CD14-positive monocyte (primary cell): ENCODE measurements at regions not wholly inside any gene's neighbourhood (a gene's known extent, or its start where the extent isn't known, plus 50 kb on each side); places are given as distances from the start of the nearest gene placed in this dataset.

ENCODE experiments used
- DNase-seq, 3 donors: peaks; one replicate each; pipeline ENCODE4 v3.0.0-alpha.2; 2011 to 2022
- H2AFZ ChIP-seq: 2 replicates; pipeline ENCODE4 v1.6.0; 2012; ENCODE audit warnings: mild to moderate bottlenecking, low read depth, low read length, inconsistent platforms; ENCODE audit not compliant: insufficient read depth, poor library complexity, severe bottlenecking
- H3K27ac ChIP-seq, 2 donors: 1 replicate in 1 of 2; 2 replicates in 1 of 2; pipeline ENCODE4 v1.5.1; 2012 to 2013; ENCODE audit warnings: low read length in 2 of 2, control low read depth in 1 of 2, inconsistent platforms in 1 of 2, low read depth in 1 of 2, mild to moderate bottlenecking in 1 of 2
- H3K27me3 ChIP-seq, 2 donors: one replicate each; pipeline versions ENCODE4 v1.6.0 to v1.6.1; 2011 to 2013; ENCODE audit warnings: low read length in 2 of 2; ENCODE audit not compliant: control insufficient read depth in 2 of 2, insufficient read depth in 2 of 2
- H3K36me3 ChIP-seq, 2 donors: replicated peaks in 1 of 2; 1 replicate in 1 of 2; 2 replicates in 1 of 2; pipeline versions ENCODE4 v1.5.1 to v1.6.1; 2012 to 2013; ENCODE audit warnings: low read length in 2 of 2, control low read depth in 1 of 2, inconsistent platforms in 1 of 2, mild to moderate bottlenecking in 1 of 2; ENCODE audit not compliant: insufficient read depth in 2 of 2, control insufficient read depth in 1 of 2
- H3K4me1 ChIP-seq, 2 donors: 1 replicate in 1 of 2; 2 replicates in 1 of 2; pipeline versions ENCODE4 v1.5.1 to v1.6.1; 2012 to 2013; ENCODE audit warnings: low read length in 2 of 2, control low read depth in 1 of 2, inconsistent platforms in 1 of 2, mild to moderate bottlenecking in 1 of 2, moderate library complexity in 1 of 2; ENCODE audit not compliant: insufficient read depth in 2 of 2, control insufficient read depth in 1 of 2
- H3K4me2 ChIP-seq: replicated peaks from 2 replicates; pipeline ENCODE3; 2012; ENCODE audit warnings: low read length, moderate library complexity, mild to moderate bottlenecking; ENCODE audit not compliant: poor library complexity, severe bottlenecking; ENCODE audit errors: extremely low read depth
- H3K4me3 ChIP-seq, 3 experiments: fragments of 200-600 bp in 1 of 3; sonication (generic) in 1 of 3; replicated peaks in 1 of 3; 1 replicate in 2 of 3; 2 replicates in 1 of 3; pipeline ENCODE4 v1.5.1; 2011 to 2013; ENCODE audit warnings: low read length in 3 of 3, mild to moderate bottlenecking in 3 of 3, control low read depth in 2 of 3, low read depth in 2 of 3, inconsistent platforms in 1 of 3, moderate library complexity in 1 of 3
- H3K79me2 ChIP-seq: 2 replicates; pipeline ENCODE4 v1.6.0; 2012; ENCODE audit warnings: mild to moderate bottlenecking, control low read depth, inconsistent platforms, low read length, moderate library complexity; ENCODE audit not compliant: insufficient read depth
- H3K9ac ChIP-seq: 2 replicates; pipeline ENCODE4 v1.6.0; 2017; ENCODE audit warnings: low read length, mild to moderate bottlenecking; ENCODE audit not compliant: insufficient read depth, poor library complexity, severe bottlenecking
- H3K9me3 ChIP-seq, 2 donors: replicated peaks in 1 of 2; 1 replicate in 1 of 2; 2 replicates in 1 of 2; pipeline versions ENCODE4 v1.5.1 to v1.6.1; 2012 to 2013; ENCODE audit warnings: low read length in 2 of 2, control low read depth in 1 of 2; ENCODE audit not compliant: control insufficient read depth in 1 of 2, insufficient read depth in 1 of 2
- H4K20me1 ChIP-seq: 2 replicates; pipeline ENCODE4 v1.6.0; 2012; ENCODE audit warnings: mild to moderate bottlenecking, low read length, control low read depth, moderate library complexity; ENCODE audit not compliant: insufficient read depth
- H3K27ac Mint-ChIP-seq, 7 donors: one replicate each; pipeline ENCODE4 v1.8.0; 2020; ENCODE audit warnings: mild to moderate bottlenecking in 7 of 7, mixed read lengths in 7 of 7, moderate library complexity in 6 of 7, inconsistent platforms in 2 of 7
- H3K27me3 Mint-ChIP-seq, 3 donors: one replicate each; pipeline ENCODE4 v1.8.0; 2021 to 2022; ENCODE audit warnings: low read depth in 3 of 3, mild to moderate bottlenecking in 3 of 3, mixed read lengths in 3 of 3, moderate library complexity in 3 of 3, inconsistent platforms in 1 of 3
- H3K36me3 Mint-ChIP-seq, 2 donors: one replicate each; pipeline ENCODE4 v1.8.0; 2020; ENCODE audit warnings: mixed read lengths in 2 of 2, inconsistent platforms in 1 of 2, mild to moderate bottlenecking in 1 of 2
- H3K4me1 Mint-ChIP-seq: one replicate; pipeline ENCODE4 v1.8.0; 2020; ENCODE audit warnings: mild to moderate bottlenecking, mixed read lengths
- H3K4me3 Mint-ChIP-seq, 2 donors: one replicate each; pipeline ENCODE4 v1.8.0; 2020; ENCODE audit warnings: mild to moderate bottlenecking in 2 of 2, mixed read lengths in 2 of 2, moderate library complexity in 1 of 2
- H3K9me3 Mint-ChIP-seq, 7 donors: one replicate each; pipeline ENCODE4 v1.8.0; 2020 to 2022; ENCODE audit warnings: mixed read lengths in 7 of 7, mild to moderate bottlenecking in 6 of 7, moderate library complexity in 6 of 7, inconsistent platforms in 2 of 7
- CTCF ChIP-seq: fragments of 200-600 bp; IDR thresholded peaks from one replicate; pipeline ENCODE4 v1.8.0; 2022; ENCODE audit warnings: antibody characterized with exemption, mild to moderate bottlenecking
- WGBS: methylation state at CpG from one replicate; pipeline ENCODE4 v1.1.5; 2013; ENCODE audit warnings: missing lambda C conversion rate; ENCODE audit not compliant: insufficient coverage; 5-methylcytosine and 5-hydroxymethylcytosine counted together
- intact Hi-C, 2 donors: fragments of 100-400 bp; cut with micrococcal nuclease; formaldehyde crosslinking; loops; one replicate each; pipeline versions ENCODE4 v1.15.0 to v1.15.1; 2023

GRCh38 chr7:155942226-155942950, 130.1 kb upstream of the SHH start:
- no peaks in the 10 kb centered on the region for H3K36me3 ChIP-seq
- H3K27me3 ChIP-seq: no peaks in the 10 kb centered on the region
- H3K27ac ChIP-seq: no peak overlapping the region
- Mint-ChIP-seq H3K4me1 (no peaks in the 10 kb centered on the region), H3K9me3 (peaks cover 10 to 26% (median 20%) of the 10 kb centered on the region in 7 donors), H3K36me3 (no peaks in the 10 kb centered on the region), H3K4me3 (no peak overlapping the region), H3K27me3 (peaks cover 3 to 5% (median 3%) of the 10 kb centered on the region in 3 donors), H3K27ac (no peak overlapping the region)
- H3K4me3 ChIP-seq: no peak overlapping the region
- peaks cover 7 to 15% of the 10 kb centered on the region in 2 donors for H3K9me3 ChIP-seq
- no peaks in the 10 kb centered on the region for H3K79me2 ChIP-seq
- H3K4me2 ChIP-seq: no peak overlapping the region
- TF ChIP-seq CTCF: no peak
- no peaks in the 10 kb centered on the region for H3K4me1 ChIP-seq
- H4K20me1 ChIP-seq: no peaks in the 10 kb centered on the region
- no peak overlapping the region for H2AFZ ChIP-seq
- H3K9ac ChIP-seq: no peak overlapping the region
- WGBS: 95% methylated on average over 13 of the region's 20 CpGs
- intact Hi-C loops: no loop called here
- no peak for DNase-seq

- Histone ChIP-seq H3K27me3 (no peaks in the 10 kb centered on the region), H3K79me2 (no peaks in the 10 kb centered on the region), H3K4me1 (no peaks in the 10 kb centered on the region), H3K36me3 (no peaks in the 10 kb centered on the region), H4K20me1 (no peaks in the 10 kb centered on the region), H3K4me2 (no peak overlapping the region), H2AFZ (no peak overlapping the region), H3K9me3 (peaks cover 7 to 16% of the 10 kb centered on the region in 2 donors), H3K9ac (no peak overlapping the region), H3K4me3 (no peak overlapping the region), H3K27ac (no peak overlapping the region)
- DNase-seq: no peak
- peaks cover 8 to 28% (median 20%) of the 10 kb centered on the region in 7 donors for H3K9me3 Mint-ChIP-seq
- peaks cover 3 to 5% (median 3%) of the 10 kb centered on the region in 3 donors for H3K27me3 Mint-ChIP-seq
- intact Hi-C loops: no loop called here
- H3K4me1 Mint-ChIP-seq: no peaks in the 10 kb centered on the region
- 50% methylated on average over 2 of the region's 4 CpGs for WGBS
- H3K4me3 Mint-ChIP-seq: no peak overlapping the region
- no peak for TF ChIP-seq CTCF
- no peak overlapping the region for H3K27ac Mint-ChIP-seq
- H3K36me3 Mint-ChIP-seq: no peaks in the 10 kb centered on the region
Observed at GRCh38 chr7:155941688-155942087, 129.4 kb upstream of the SHH start.
